ENCODE measurements at regions not wholly inside any gene's neighbourhood (a gene's known extent, or its start where the extent isn't known, plus 50 kb on each side); places are given as distances from the start of the nearest gene placed in this dataset.

GRCh38 chr1:5385956-5386355 is 606.3 kb downstream of the NPHP4 start:
- no peak for DNase-seq

- no peak for DNase-seq
Observed at GRCh38 chr1:5385096-5385799, 607.0 kb downstream of the NPHP4 start.

GRCh38 chr1:5381491-5381890 is 610.7 kb downstream of the NPHP4 start:
- DNase-seq: no peak

- no peak for DNase-seq
Observed at GRCh38 chr1:5379176-5379759, 613.0 kb downstream of the NPHP4 start.

- DNase-seq: no peak
Observed at GRCh38 chr1:5376538-5377247, 615.5 kb downstream of the NPHP4 start.

GRCh38 chr1:5375481-5375880 is 616.7 kb downstream of the NPHP4 start:
- DNase-seq: peak; percentile 28 to 49

GRCh38 chr1:5374192-5374591 is 618.0 kb downstream of the NPHP4 start:
- no peak for DNase-seq

GRCh38 chr1:5373281-5373680 is 618.9 kb downstream of the NPHP4 start:
- no peak for DNase-seq

GRCh38 chr1:5371270-5371669 is 621.0 kb downstream of the NPHP4 start:
- DNase-seq: no peak

- no peak for DNase-seq
Observed at GRCh38 chr1:5370311-5370710, 621.9 kb downstream of the NPHP4 start.

GRCh38 chr1:5369223-5369622 is 623.0 kb downstream of the NPHP4 start:
- DNase-seq: no peak

- no peak for DNase-seq
Observed at GRCh38 chr1:5368201-5368600, 624.0 kb downstream of the NPHP4 start.

GRCh38 chr1:5367306-5367705 is 624.9 kb downstream of the NPHP4 start:
- DNase-seq: no peak

GRCh38 chr1:5365751-5366150 is 626.5 kb downstream of the NPHP4 start:
- no peak for DNase-seq

- no peak for DNase-seq
Observed at GRCh38 chr1:5364591-5364990, 627.6 kb downstream of the NPHP4 start.

- DNase-seq: no peak
Observed at GRCh38 chr1:5354681-5355080, 637.5 kb downstream of the NPHP4 start.

GRCh38 chr1:5351366-5351765 is 640.9 kb downstream of the NPHP4 start:
- DNase-seq: no peak

- DNase-seq: no peak
Observed at GRCh38 chr1:5349526-5349925, 642.7 kb downstream of the NPHP4 start.

- no peak for DNase-seq
Observed at GRCh38 chr1:5348732-5349465, 643.3 kb downstream of the NPHP4 start.

- no peak for DNase-seq
Observed at GRCh38 chr1:5347726-5348125, 644.5 kb downstream of the NPHP4 start.

GRCh38 chr1:5345556-5345955 is 646.7 kb downstream of the NPHP4 start:
- DNase-seq: no peak

- no peak for DNase-seq
Observed at GRCh38 chr1:5343256-5344020, 648.8 kb downstream of the NPHP4 start.
